ENCODE measurements at regions not wholly inside any gene's neighbourhood (a gene's known extent, or its start where the extent isn't known, plus 50 kb on each side); places are given as distances from the start of the nearest gene placed in this dataset.

DNA sequence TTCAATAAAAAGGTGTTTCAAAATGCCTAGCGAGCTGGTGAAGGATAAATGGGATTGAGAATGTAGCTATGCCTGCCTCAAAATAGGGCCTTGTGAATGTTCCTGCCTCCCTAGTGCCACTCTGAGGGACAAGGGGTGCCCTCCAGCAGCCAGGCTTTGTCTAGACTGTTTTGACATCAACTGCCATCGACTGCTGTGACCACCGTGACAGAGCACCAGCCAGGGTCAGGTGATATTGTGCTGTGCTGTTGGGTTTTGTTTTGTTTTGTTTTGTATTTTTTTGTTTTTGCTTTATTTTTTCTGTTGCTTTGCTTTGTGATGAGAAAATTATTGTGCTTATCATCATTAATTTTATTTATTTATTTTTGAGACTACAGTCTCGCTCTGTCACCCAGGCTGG, 144.8 kb downstream of the SMAD6 start:
- H3K27ac ChIP-seq (ENCODE audit: low read depth, low read length), result no peak overlapping the region
- WGBS, 3 donors, result 73 to 97% (median 89%) methylated on average over 4 of the region's 4 CpGs

DNA sequence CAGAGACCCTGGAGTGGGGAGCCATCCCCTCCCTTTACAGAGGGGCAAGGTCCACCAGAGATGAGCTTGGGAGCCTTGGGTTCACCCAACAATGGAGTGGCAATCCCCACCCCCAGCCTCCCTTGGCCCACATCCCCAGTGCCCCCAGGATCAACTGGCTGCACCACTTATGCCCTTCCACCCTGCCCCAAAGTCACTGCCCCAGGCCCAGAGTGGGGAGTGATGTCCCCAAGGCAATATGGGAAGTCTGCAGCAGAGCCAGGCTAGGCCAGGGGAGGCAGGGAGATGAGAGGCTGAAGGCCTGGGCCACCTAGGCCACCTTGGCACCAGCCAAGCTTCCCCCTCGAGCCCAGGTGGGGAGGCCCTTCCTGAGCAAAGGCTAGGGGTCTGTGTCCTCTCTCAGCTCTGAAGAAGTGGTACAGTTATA, 145.5 kb downstream of the SMAD6 start:
- H3K27ac ChIP-seq (ENCODE audit: low read depth, low read length), result no peak overlapping the region
- WGBS, 3 donors, result 86 to 100% (median 90%) methylated on average over 1 of the region's 1 CpG

DNA sequence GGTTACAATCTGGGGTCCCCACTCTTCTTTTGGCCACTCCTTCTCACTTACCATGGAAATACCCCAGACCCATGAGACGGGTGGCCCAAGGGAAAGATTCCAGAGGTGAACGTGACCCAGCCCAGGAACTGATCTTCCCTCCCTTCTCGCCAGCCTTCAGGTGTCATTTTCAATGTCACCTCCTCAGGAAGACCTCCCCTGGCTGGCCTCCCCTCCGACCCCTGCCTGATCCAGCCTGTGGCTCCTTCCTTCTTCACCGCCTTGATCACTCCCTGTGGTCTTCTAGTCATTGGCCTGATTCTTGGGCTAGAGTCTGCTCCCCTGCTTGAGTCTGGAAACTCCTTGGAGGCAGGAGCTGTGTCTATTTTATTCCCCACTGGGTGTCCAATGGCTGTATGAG, 146.1 kb downstream of the SMAD6 start:
- WGBS, 3 donors, result 75 to 85% (median 76%) methylated on average over 5 of the region's 5 CpGs
- H3K27ac ChIP-seq (ENCODE audit: low read depth, low read length), result no peak overlapping the region

DNA sequence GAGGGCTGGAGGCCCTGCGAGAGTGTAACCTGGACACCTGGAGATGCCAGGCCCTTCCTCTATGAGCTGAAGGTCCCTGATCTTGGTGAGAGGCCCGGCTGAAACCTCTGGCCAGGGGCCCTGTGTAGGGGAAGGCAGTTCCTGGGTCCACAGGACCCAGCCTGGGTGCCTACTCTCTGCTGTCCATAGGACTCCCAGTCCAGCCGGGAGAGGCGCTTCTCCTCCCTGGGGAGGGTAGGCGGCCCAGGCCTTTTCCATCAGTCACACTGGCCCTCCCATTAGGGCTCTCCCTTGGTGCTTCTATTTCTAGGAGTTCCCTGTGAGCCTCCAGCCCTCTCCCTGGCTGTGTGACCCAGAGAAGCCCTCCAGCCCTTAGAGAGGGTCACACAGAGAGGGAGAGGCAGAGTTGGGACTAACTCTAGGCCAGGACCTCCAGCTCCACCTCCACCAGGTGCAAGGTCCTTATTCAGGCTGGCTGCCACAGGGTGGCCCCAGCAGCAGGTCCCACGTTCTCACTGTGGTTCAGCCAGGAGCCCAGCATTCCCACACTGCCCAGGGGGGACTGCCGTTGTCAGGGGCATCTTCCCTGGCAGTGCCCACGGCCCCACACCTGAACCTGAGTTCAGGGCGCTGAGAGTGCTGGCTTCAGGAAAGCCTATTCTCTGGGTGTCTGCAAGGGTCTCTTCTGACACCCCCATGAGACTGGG, 146.8 kb downstream of the SMAD6 start:
- WGBS, 3 donors, result 89 to 95% (median 91%) methylated on average over 9 of the region's 9 CpGs
- H3K27ac ChIP-seq (ENCODE audit: low read depth, low read length), result no peak overlapping the region

DNA sequence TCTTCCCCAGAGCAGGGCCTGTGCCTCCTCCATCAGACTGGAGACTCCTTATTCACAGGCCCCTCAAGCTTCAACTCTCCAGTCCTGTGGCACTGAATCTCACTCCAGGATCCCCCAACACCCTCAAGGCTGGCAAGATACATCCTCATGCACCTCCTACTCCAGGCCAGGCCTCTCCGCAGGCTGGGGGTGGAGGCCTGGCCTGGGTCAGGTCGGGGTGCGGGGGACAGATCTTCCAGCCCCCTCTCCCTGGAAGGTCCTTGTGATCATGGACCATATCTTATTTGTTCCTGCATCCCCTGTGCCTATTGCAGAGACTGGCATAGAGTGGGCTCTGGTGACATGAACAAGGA, 147.3 kb downstream of the SMAD6 start:
- WGBS, 3 donors, result 91 to 95% (median 95%) methylated on average over 3 of the region's 3 CpGs
- H3K27ac ChIP-seq (ENCODE audit: low read depth, low read length), result no peak overlapping the region

DNA sequence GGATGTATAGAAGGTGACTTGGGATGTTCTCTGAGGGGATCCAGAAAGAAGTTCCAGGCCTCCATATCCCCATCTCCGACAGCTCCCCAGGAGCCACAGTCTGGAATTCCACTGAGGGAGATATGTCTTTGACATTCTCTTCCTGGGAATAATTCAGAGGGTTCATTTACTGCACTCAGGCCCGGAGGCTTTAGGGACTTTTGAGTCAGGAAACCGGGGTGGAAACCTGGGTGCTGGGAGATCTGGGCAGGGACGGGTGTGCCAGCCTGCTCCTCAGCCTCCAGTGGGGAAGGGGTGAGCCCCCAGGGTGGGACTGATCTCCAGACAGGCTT, 147.7 kb downstream of the SMAD6 start:
- no peak overlapping the region for H3K27ac ChIP-seq (ENCODE audit: low read depth, low read length)
- WGBS, 3 donors, result 69 to 88% (median 78%) methylated on average over 4 of the region's 4 CpGs

DNA sequence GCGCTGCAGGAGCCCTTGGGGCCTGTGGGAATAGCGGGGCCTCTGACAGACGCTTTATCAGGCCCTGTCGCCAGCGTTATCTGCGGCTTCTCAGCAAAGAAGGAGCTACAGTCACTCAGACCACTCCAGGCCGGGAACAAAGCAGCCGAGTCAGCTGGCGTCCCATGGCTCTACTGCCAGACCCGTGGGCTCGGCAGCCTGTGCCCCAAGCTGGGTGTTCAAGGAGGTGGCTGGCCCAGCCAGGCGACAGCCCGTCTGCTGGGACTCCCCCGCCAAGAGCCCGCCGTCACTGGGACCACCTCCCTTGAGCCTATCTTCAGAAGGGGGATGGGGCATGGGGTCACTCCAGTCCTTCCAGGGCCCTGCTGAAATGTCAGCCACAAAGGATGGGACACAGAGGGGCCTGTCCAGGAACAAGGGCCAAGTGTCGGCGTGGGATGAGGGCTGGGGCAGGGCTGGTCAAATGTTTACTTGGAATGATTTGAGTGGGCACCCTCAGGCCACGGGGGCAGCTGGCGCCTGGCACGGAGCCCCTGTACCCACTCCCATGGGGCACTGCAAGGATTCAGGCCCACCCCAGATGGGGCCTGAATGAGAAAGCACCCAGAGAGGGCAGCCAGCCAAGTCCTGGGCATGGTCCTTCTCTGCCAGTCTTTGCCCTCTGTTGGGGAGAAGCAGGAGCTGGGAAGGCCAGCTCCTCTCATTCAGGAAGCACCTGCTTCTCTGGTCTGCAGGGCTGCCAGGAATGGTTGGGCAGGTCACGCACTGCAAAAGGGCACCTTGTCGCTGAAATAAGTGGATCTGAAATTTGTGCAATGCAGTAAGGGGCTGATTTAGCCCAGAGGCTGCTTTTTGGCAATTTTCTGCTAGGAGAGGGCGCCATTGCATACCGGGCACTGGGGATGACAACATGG, 148.3 kb downstream of the SMAD6 start:
- WGBS, 3 donors, result 73 to 82% (median 77%) methylated on average over 25 of the region's 25 CpGs
- no peak overlapping the region for H3K27ac ChIP-seq (ENCODE audit: low read depth, low read length)

DNA sequence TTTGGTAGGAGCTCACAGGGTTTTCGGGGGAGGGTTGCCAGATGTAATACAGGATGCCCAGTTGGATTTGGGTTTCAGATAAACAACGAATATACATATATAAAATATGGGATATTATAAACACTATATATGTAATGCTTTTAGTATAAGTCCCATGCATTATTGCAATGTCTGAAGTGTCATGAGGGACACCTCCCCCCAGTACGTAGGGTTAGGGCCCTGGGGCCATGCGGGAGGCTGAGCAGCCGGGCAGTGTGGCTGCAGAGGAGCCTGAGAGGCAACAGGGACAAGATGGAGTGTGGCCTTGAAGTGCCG, 148.9 kb downstream of the SMAD6 start:
- H3K27ac ChIP-seq (ENCODE audit: low read depth, low read length), result no peak overlapping the region
- WGBS, 3 donors, result 19 to 21% (median 20%) methylated on average over 6 of the region's 6 CpGs

DNA sequence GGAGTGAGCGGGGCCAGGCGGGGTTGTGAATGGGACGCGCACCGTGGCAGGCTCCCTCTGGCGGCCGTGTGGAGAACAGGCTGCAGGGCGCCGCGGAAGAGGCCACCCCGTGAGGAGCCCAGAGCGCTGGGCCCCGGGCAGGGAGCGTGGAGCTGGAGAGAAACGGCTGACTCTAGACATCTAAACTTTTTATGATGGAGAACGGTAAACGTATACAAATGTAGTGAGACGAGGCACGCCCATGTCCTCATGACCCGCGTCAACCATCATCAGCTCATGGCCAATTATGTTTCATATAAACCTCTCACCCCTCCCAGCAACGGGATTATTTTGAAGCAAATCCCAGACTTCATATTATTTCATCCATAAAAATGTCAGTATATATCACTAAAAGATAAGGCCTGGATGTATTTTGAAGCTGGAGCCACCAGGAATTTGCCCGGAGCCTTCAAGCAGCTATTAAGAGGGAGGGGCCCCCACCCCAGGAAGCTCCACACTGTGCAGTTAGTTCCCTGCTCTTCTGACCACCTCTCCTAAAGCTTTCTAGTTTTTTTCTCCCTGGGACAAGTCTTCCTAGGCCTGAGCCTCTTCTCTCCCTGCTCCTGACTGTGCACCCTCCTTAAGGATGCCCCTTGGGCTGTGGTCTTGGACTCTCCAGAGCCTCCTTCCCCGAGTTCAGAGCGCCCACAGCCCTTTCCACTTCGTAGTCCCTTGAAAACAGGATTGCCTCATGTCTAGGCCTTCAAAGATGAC, 149.5 kb downstream of the SMAD6 start:
- WGBS, 3 donors, result 11 to 22% (median 17%) methylated on average over 26 of the region's 26 CpGs
- no peak overlapping the region for H3K27ac ChIP-seq (ENCODE audit: low read depth, low read length)

DNA sequence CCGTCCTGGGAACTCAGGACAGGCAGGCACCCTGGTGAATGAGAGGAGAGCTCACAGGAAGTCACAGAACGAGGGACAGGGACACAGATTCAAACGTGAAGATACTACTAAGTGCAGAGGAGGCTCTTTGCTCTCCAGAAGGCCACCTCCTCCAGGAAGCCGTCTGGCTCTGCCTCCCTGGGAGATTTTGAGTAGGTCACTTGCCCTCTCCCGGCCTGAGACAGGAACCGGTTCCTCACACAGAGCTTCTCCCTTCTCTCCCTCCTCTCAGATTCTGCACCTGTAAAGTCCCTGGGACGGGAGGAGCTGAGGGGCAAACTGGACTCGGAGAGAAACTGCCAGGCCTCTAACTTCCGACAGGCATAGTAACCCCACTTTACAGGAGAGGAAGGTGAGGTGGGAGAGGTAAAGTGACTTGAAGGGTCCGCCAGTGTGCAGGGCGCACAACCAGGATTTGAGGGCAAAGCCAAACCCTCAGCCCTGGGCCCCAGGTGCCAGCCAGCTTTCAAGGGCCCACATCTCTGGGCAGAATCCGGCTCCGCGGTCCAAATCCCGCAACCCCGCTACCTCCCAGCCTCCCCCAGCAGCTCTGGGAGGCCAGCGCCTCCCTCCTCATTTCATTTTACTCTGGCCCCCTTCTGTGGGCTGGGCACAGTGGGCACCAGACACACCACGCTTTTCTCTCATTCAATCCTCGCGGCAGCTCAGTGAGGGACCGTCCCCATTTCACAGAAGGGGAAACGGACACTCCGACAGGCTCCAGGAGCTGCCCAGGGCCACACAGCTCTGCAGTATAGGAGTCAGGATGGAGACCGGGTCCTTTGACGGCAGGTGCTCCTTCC, 150.2 kb downstream of the SMAD6 start:
- no peak overlapping the region for H3K27ac ChIP-seq (ENCODE audit: low read depth, low read length)
- WGBS, 3 donors, result 90 to 93% (median 92%) methylated on average over 25 of the region's 25 CpGs

DNA sequence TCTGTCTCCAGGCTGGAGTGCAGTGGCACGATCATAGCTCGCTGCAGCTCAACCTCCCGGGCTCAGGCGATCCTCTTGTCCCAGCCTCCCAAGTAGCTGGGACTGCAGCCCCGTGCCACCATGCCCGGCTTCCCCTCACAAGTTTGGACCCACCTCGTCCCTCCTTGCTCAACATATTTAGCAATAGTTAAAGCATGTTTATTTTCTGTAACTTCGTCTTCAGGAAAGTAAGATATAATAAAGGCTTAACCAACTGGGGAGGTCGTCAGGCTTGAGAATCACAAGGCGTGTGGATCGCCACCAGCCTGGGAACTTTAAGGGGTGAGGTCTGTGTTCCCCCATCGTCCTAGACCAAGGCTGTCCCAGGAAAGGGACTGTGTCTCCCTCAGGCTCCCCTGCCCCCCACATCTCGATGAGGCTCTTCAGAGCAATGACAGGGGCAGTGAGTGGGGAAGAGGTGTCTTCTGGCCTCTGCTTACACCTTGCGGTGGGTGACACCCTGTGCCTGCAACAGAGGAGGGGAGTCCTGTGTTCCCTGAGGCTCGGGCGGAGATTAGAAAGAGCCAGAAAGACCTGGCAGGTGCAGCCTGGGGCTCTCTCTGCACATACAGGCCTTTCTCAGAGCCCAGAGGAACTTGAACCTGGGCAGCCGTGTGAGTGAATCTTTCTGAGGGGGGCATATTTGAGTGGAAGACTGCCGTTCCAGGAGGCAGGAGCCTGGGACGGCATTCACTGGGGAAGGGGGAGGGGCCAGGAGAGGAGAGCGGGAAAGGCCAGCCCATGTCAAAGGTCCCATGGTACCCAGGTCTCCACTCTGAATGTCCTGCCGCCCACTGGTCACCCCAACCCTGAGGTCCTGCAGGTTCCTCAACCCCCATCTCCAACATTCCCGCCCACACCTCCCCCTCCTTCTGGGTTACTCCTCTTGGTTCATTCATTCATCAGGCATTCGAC, 152.3 kb downstream of the SMAD6 start:
- WGBS, 3 donors, result 76 to 87% (median 86%) methylated on average over 23 of the region's 23 CpGs
- no peak overlapping the region for H3K27ac ChIP-seq (ENCODE audit: low read depth, low read length)

DNA sequence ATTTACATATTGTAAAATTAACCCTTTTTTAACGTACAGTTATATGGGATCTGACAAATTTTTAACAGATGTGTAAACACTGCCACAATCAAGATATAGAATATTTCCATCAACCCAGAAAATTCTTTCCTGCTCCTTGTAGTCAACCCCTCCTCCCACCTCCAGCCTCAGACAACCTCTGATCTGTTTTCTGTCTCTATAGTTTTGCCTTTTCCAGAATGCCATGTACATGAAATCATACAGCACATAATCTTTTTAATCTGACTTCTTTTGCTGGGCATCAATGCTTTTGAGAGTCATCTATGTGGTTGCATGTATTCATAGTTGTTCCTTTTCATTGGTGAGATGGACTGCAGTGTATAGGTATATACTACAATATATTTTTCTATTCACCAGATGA, 153.0 kb downstream of the SMAD6 start:
- 21 to 84% (median 72%) methylated on average over 1 of the region's 1 CpG for WGBS, 3 donors
- H3K27ac ChIP-seq (ENCODE audit: low read depth, low read length), result no peak overlapping the region

DNA sequence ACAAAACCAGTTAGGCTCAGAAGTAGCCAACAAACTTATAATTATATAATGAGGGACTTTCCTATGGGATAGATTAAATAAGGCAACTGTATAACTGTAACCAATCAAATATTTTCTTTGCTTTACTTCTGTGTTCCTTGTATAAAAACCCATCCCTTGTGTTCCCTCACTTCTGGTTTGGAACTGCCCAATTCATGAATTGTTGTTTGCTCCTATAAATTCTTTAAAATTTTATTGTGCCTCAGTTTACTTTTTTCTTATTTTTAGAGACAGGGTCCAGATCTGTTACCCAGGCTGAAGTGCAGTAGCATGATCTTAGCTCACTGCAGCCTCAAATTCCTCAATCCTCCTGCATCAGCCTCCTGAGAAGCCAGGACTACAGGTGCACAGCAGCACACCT, 155.7 kb downstream of the SMAD6 start:
- no peak overlapping the region for H3K27ac ChIP-seq (ENCODE audit: low read depth, low read length)

DNA sequence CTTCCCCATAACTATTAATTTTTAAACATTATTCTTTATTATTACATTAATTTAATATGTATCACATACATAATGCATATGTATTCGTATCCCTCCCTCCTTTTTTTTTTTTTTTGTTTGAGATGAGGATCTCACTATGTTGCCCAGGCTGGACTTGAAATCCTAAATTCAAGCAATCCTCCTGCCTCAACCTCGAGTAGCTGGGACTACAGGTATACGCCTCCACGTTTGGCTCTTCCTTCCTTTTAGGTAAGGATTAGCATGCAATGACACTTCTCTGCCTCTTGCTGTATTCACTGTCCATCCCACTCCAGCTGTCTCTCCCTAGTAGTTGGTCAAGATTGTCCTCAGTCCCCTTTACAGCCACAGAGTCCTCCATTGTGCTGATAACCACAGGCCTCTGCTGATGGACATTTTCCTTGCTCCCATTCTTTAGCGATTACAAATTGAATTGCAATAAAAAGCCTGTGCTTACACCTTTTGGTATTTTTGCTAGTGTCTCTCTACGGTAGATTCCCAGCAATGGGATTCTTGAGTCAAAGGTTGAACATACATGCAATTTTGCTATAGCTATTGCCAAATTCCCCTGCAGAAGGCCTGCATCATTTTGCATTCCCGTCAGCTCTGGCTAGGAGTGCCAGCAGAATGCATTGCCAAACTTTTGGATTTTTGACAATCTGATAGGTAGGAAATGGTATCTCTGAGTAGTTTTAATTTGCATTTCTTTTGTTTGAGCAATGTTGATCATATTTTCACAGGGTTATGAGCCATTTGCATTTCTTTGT, 156.6 kb downstream of the SMAD6 start:
- no peak overlapping the region for H3K27ac ChIP-seq (ENCODE audit: low read depth, low read length)
- WGBS, 3 donors, result 74 to 78% (median 75%) methylated on average over 7 of the region's 7 CpGs

DNA sequence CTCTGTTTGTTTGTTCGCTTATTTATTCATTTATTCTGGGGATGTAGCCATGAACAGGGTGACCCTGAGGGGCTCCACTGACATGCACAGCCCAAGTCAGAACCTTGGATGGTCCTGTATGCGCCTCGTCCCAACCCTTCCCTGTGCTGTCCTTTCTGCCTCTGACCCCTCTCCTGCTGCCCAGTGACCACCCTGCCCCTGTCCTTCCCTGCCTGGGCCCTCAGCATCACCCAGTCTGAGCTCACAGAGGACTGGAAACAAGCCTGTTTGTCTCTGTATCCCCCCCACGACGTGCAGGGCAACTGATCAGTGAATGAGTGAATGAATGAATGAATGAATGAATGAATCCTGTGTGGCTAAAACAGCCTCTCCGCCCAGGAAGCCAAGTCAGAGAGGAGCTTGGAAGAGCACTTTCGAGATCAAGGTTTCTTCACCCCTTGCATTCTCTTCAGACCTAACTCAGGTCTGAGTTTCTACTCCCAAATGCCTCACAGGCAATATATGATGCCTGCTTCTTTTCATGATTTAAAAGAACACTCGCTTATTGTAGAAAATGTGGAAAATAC, 157.7 kb downstream of the SMAD6 start:
- 80 to 94% (median 92%) methylated on average over 8 of the region's 8 CpGs for WGBS, 3 donors
- H3K27ac ChIP-seq (ENCODE audit: low read depth, low read length), result no peak overlapping the region

DNA sequence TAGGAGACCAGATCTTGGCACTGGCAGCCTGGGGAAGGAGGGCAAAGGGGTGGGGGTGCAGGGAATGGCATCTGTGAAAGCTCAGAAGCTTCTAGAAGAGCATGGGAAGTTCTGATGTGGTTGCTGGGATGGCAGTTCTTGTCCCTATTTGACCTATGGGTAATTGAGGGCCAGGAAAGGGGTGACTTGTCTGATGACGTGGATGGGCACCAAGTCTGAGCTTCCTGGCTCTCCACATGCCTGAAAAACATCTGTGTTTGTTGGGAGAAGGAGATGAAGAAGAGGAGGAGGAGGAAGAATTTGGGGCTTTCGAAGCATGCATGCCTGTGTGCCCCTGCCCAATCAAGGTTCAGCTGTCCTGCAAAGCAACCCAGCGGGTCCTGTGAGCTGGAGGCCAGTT, 158.8 kb downstream of the SMAD6 start:
- H3K27ac ChIP-seq (ENCODE audit: low read depth, low read length), result no peak overlapping the region
- 84 to 91% (median 90%) methylated on average over 3 of the region's 3 CpGs for WGBS, 3 donors
